HG03558 (cell line): ENCODE measurements at regions not wholly inside any gene's neighbourhood (a gene's known extent, or its start where the extent isn't known, plus 50 kb on each side); places are given as distances from the start of the nearest gene placed in this dataset.
"Not testable (repeated sequence)": the region's sequence is repeated elsewhere in the genome, so short reads cannot be mapped to it uniquely, and the experiment has no call there.

Source experiments
- ATAC-seq: cut with Tn5 transposase; IDR thresholded peaks from one replicate; pipeline ENCODE4 v1.9.1; 2021; ENCODE audit warnings: moderate number of reproducible peaks; ENCODE audit not compliant: unreplicated experiment; ENCODE audit errors: extremely low read depth

GRCh38 chr2:217362286-217362685 is 502.4 kb upstream of the TNP1 start:
- ATAC-seq = no peak

DNA sequence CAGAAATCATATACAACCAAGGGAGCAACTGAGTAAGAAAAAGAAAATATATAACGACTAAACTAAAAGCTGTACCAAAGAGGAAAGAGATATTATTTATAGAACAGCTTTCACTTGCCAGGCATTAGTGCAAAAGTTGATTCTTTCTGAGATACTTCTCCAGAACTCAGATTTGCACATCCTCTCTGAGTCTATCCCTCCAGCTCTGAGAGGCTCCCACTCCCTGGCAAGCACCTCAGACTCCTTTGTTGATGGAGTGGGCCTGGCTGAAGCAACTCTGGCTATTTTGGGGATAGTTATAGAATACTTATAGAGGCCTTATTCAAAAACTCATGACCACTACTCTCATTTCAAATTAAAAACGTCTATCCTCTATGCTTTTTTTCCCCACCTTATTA is 501.6 kb upstream of the TNP1 start:
- no peak for ATAC-seq

DNA sequence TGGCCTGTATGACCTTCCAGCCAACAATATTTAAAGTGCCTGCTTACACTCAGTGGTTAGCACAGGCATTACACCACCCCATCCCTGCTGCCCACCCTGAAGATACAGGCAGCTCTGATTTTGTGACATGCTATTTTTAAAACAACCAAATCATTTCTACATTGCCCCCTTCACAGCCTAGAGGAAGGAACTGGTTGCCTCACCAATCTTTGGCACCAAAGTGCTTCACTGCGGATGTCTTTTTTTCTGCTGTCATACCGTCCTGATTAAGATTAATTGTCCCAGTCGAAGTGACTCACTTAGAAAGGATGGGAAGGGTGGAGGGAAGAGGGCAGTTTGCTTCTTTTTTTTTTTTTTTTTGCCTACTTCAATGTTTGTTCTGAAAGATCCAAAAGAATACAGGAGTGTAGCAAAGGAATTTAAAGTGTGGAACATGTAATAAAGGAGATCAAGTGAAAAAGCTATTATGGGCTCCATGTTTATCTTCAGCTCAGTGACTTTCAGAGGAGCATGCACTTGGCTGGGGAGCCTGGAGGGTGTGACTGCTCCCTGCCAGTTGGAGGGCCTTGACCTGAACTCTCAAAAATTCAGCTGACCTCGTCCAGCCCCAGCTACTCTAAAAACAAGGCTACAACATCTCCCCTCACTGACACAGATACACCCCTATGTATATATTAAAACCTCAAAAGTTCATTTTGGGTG is 501.1 kb upstream of the TNP1 start:
- no peak for ATAC-seq

DNA sequence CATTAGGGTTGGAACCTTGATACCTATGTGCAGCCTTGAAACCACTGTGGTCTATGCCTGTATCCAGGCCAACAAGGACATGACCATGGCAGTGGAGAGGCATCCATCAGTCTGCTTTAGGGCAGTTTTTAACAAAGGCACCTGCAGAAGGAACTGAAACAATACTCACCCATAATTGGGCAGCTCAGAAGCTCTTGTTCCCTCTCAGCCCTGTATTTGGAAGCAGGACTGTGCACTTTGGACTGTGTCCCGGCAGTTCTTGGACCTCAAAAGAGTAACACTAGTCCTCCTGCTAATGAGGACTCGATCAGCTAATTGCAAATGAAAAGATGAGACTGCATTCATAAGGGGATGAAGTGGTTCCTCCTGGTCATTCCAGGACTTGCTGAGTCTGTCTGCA is 500.2 kb upstream of the TNP1 start:
- no peak for ATAC-seq

DNA sequence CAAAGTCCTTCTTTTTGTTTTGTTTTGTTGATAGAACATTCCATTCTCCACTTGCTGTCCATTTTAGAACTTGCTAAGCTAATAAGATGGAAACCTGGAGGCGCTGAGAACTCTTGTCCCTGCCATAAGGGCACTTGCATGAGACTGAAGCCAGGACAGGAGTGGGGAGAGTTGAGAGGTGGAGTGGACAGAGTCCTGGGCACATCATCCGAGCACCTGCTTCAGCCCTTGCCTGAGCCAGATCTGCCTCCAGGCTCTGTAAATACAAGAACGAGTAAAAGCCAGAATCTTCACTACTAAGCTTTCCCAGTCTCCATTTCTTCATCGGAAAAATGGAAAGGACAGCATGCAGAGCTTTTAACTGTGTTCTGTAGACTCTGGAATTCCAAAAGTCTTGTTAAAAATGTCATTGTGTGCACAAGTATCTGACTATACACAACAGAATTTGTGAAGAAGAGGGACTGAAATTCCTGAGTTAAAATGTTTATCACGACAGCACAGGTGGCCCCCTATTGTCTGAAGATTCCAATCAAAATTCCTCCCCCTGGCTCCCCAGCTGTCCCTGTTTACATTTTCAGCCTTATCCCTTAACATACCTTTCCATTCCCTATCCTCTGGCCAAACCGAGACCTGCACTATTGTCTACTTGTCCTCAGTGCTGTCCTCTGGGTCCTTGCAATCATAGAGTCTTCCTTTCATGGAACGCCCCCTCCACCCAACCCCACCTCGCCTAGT is 498.2 kb upstream of the TNP1 start:
- no peak for ATAC-seq

GRCh38 chr2:217356781-217357180 is 496.9 kb upstream of the TNP1 start:
- ATAC-seq = no peak

DNA sequence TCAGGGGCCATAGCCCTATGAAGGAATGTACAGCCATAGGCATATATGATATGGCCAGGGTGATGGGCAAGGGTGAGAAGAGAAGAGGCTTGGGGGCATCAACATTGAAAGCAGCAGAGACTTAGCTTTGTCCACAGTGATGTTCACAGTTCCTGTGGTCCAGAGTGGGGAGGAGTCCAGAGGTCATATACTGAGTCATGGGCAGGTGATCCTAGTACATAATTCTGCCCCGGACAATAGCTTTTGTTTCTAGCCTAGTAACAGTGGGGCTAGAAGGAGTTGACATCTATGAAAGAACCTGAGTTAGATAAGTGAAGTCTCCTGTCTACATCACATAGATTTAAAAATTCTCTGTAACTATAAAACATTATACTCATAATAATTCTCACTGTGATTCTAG is 496.3 kb upstream of the TNP1 start:
- no peak for ATAC-seq

DNA sequence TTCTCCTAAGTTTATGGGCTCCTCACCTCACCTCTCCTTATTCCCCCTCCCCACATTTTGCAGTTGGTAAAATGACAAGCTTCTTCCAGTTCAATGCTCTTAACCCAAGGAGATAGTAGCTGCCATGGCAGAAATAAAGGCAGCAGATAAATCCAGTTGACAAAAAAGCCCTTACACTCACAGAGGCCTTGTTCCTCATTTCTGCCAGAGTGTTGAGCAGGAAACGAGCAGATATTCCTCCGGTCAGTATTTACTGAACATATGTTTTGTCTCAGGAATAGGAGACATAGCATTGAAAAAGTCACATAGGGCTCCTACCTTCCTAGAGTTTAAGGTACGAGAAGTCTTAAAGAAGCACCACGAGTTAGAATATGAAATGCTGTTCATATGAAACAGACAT is 493.7 kb upstream of the TNP1 start:
- ATAC-seq = no peak

- ATAC-seq = no peak
Observed at GRCh38 chr2:217351378-217351777, 491.5 kb upstream of the TNP1 start.

GRCh38 chr2:217349251-217349650 is 489.4 kb upstream of the TNP1 start:
- no peak for ATAC-seq

GRCh38 chr2:217347630-217348029 is 487.8 kb upstream of the TNP1 start:
- not testable (repeated sequence) for ATAC-seq

DNA sequence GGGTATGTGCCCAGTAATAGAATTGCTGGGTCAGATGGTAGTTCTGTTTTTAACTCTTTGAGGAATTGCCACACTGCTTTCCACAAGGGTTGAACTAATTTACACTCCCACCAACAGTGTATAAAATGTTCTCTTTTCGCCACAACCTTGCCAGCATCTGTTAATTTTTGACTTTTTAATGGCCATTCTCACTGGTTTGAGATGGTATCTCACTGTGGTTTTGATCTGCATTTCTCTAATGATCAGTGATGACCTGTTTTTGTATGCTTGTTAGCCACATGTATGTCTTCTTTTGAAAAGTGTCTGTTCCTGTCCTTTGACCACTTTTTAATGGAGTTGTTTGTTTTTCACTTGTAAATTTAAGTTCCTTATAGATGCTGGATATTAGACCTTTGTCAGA is 486.2 kb upstream of the TNP1 start:
- ATAC-seq = not testable (repeated sequence)

DNA sequence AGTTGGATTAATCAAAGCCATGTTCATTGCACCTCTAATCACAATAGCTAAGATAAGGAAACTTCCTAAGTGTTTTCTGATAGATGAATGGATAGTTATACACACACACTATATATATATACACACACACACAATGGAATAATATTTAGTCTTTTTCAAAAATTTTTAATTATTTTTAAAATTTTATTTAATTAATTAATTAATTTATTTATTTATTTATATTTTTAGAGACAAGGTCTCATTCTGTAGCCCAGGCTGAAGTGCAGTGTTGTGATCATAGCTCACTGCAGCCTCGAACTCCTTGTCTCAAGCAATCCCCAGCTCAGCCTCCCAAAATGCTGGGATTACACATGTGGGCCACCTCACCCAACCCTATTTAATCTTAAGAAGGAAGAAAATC is 481.0 kb upstream of the TNP1 start:
- ATAC-seq = no peak

- no peak for ATAC-seq
Observed at GRCh38 chr2:217340176-217340575, 480.3 kb upstream of the TNP1 start.

DNA sequence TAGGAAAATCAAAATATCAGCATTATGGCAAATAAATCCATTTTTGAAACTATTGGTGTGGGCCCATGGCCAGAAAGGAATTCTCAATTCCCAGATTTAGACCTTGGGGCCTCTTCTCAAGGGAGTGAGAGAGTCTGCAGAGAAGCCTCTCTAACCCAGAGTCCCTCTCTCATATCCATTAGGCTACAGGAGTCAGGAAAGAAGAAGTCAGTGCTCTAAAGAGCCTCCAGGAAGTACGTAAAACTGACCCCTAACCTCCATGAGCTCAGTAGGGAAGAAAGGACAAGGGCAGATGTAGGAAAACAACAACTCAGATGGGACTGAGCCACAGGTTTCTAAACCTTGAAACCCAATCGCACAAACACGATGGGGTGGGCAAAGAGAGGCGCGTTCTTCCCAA is 479.9 kb upstream of the TNP1 start:
- no peak for ATAC-seq

DNA sequence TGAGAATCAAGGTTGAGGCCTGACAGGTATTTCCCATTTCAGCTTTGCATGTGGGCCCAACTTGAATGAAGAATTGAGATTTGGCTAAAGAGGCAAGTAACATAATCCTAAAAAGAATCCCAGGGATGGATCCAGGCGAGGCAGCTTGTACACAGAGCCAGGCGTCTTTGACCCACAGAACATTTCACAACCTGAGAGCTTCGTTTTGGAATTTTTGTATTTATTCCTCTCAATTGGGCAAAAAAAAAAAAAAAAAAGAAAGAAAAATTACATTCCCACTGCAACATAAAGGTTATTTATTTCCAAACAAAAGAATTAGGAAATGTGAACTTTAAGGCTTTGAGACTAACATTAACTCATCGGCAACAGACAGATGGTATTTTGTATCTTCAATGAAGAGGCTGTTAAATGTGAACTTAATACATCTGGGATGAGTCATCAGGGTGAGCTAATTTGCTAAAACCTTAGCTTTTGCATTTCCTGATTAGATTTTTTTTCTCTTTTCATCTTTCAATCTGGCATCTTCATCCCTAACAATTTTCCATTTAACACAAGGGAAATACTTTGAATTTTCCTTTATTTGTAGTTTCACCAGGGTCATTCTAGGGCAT is 478.5 kb upstream of the TNP1 start:
- no peak for ATAC-seq

- no peak for ATAC-seq
Observed at GRCh38 chr2:217337771-217338170, 477.9 kb upstream of the TNP1 start.

- ATAC-seq = no peak
Observed at GRCh38 chr2:217336694-217337093, 476.8 kb upstream of the TNP1 start.

DNA sequence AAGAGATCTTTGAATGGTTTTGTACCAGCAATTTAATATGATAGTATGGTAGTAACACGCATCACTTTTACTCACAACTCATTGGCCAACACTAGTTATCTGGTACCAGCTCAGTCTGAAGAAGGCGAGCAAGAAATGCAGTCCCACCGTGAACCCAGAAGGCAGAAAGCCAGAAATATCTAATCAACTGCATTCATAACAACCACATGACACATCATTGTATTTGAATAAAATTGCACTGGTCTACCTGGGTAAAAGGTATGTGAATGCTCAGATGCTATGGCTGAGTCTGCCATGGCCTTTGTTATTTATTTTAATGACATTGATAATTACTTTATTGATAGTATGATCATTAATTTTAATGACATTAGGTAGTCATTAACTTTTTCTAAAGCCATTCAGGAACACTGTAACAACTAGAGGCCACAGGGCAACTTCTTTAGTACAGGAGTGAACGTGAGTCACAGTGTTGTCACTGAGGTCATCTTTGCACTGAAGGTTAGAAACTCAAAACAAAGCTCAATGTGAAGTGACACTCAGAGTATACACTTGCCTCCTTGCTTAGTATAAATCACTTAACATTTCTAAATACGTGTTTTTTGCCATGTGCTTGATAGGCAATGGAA is 475.6 kb upstream of the TNP1 start:
- ATAC-seq = no peak

DNA sequence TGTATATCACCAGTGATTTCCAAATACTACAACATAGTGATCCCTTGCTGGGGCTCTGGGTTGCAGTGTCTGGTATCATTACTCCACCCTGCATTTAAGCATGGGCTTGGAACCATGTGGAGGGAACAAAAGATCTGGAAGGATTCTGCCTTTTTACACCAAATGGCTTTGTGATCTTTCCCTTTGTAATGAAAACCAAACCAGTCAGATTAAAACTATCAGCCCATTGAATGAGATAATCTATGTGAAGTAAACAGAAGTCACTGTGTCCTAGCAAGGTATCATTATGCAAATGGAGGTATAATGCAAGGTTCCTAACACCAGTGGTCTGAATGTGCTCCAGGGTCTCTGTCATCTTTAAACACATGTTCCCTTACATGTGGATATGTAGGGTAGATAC is 474.7 kb upstream of the TNP1 start:
- ATAC-seq = no peak

GRCh38 chr2:217332866-217333265 is 473.0 kb upstream of the TNP1 start:
- no peak for ATAC-seq
